IMR-90 (cell line): ENCODE measurements at regions not wholly inside any gene's neighbourhood (a gene's known extent, or its start where the extent isn't known, plus 50 kb on each side); places are given as distances from the start of the nearest gene placed in this dataset.
A peak's percentile ranks its signal among the peaks of the same experiment; 100 is the strongest.

Experiments used
- ATAC-seq: fragments of 200-7000 bp; cut with Tn5 transposase; 2 replicates; pipeline ENCODE4 v1.9.1; 2020; ENCODE audit warnings: low read depth, mild to moderate bottlenecking, moderate library complexity
- BruUV-seq: library from RNA; stranded (reverse); fragments of 400-500 nt; replicated peaks from 2 replicates; lab custom pipeline; 2021; lab: Mats Ljungman, UMichigan
- CTCF ChIA-PET: fragments of 300-600 bp; formaldehyde crosslinking; extraction: SDS; loops from one replicate; lab custom pipeline; 2021; ENCODE audit warnings: antibody characterized with exemption; lab: Yijun Ruan, JAX
- POLR2A ChIA-PET: fragments of 300-600 bp; sonication (Branson Sonifier 250); formaldehyde crosslinking; loops from one replicate; lab custom pipeline; 2022; ENCODE audit warnings: antibody characterized with exemption; ENCODE audit not compliant: unreplicated experiment; lab: Charles Lee
- DNase-seq: peaks from one replicate; pipeline ENCODE4 v3.0.0; 2013
- H2AFZ ChIP-seq: replicated peaks from 2 replicates; pipeline ENCODE3; 2013; ENCODE audit warnings: low read length, mild to moderate bottlenecking; ENCODE audit not compliant: poor library complexity
- H2AK5ac ChIP-seq: 2 replicates; pipeline ENCODE4 v1.6.1; 2013; ENCODE audit warnings: low read depth, low read length, inconsistent platforms
- H2AK9ac ChIP-seq: replicated peaks from 2 replicates; pipeline ENCODE3; 2013; ENCODE audit warnings: mild to moderate bottlenecking, low read depth, low read length, moderate library complexity; ENCODE audit not compliant: poor library complexity
- H2BK120ac ChIP-seq: 2 replicates; pipeline ENCODE4 v1.6.1; 2013; ENCODE audit warnings: low read depth, low read length, inconsistent platforms
- H2BK15ac ChIP-seq: 3 replicates; pipeline ENCODE4 v1.6.1; 2013; ENCODE audit warnings: low read depth, low read length, inconsistent platforms
- H2BK20ac ChIP-seq: 2 replicates; pipeline ENCODE4 v1.6.1; 2013; ENCODE audit warnings: low read depth, mild to moderate bottlenecking, inconsistent platforms, low read length, moderate library complexity
- H2BK5ac ChIP-seq: 2 replicates; pipeline ENCODE4 v1.6.1; 2013; ENCODE audit warnings: mild to moderate bottlenecking, low read depth, low read length, inconsistent platforms; ENCODE audit not compliant: poor library complexity, severe bottlenecking
- H3K14ac ChIP-seq: replicated peaks from 2 replicates; pipeline ENCODE4 v1.6.1; 2013; ENCODE audit warnings: low read depth, low read length, inconsistent platforms
- H3K18ac ChIP-seq: 2 replicates; pipeline ENCODE4 v1.6.1; 2013; ENCODE audit warnings: low read depth, low read length, control low read depth
- H3K23ac ChIP-seq: 2 replicates; pipeline ENCODE4 v1.6.1; 2013; ENCODE audit warnings: low read depth, low read length, inconsistent platforms
- H3K27ac ChIP-seq: 2 replicates; pipeline ENCODE4 v1.5.1; 2013; ENCODE audit warnings: mild to moderate bottlenecking, control low read depth, low read length; ENCODE audit not compliant: insufficient read depth
- H3K27me3 ChIP-seq: 2 replicates; pipeline ENCODE4 v1.6.1; 2013; ENCODE audit warnings: low read length; ENCODE audit not compliant: control insufficient read depth, insufficient read depth
- H3K36me3 ChIP-seq: 2 replicates; pipeline ENCODE4 v1.6.1; 2013; ENCODE audit warnings: low read length, mixed read lengths; ENCODE audit not compliant: control insufficient read depth, insufficient read depth
- H3K4ac ChIP-seq: 2 replicates; pipeline ENCODE4 v1.6.1; 2013; ENCODE audit warnings: low read depth, low read length, inconsistent platforms
- H3K4me1 ChIP-seq: 2 replicates; pipeline ENCODE4 v1.6.1; 2013; ENCODE audit warnings: low read length, mixed read lengths; ENCODE audit not compliant: control insufficient read depth, insufficient read depth
- H3K4me2 ChIP-seq: 2 replicates; pipeline ENCODE4 v1.6.1; 2013; ENCODE audit warnings: low read depth, mild to moderate bottlenecking, control low read depth, low read length, moderate library complexity
- H3K4me3 ChIP-seq: 2 replicates; pipeline ENCODE4 v1.5.1; 2013; ENCODE audit warnings: low read depth, mild to moderate bottlenecking, control low read depth, low read length, moderate library complexity; ENCODE audit not compliant: insufficient read depth
- H3K56ac ChIP-seq: 2 replicates; pipeline ENCODE4 v1.6.1; 2013; ENCODE audit warnings: low read length, inconsistent platforms; ENCODE audit not compliant: insufficient read depth; ENCODE audit errors: extremely low read depth
- H3K79me1 ChIP-seq, 2 experiments: 2 replicates each; pipeline ENCODE4 v1.6.1; 2013; ENCODE audit warnings: low read length in 2 of 2, inconsistent platforms in 1 of 2, low read depth in 1 of 2
- H3K9ac ChIP-seq: 2 replicates; pipeline ENCODE4 v1.6.1; 2013; ENCODE audit warnings: low read depth, low read length, control low read depth
- H3K9me1 ChIP-seq: 2 replicates; pipeline ENCODE4 v1.6.1; 2013; ENCODE audit warnings: low read length, inconsistent platforms; ENCODE audit not compliant: insufficient read depth
- H3K9me3 ChIP-seq: 2 replicates; pipeline ENCODE4 v1.6.1; 2013; ENCODE audit warnings: low read length; ENCODE audit not compliant: control insufficient read depth, insufficient read depth
- H4K20me1 ChIP-seq: 2 replicates; pipeline ENCODE4 v1.6.1; 2013; ENCODE audit warnings: low read length, inconsistent platforms; ENCODE audit not compliant: insufficient read depth
- H4K5ac ChIP-seq: 2 replicates; pipeline ENCODE4 v1.6.1; 2013; ENCODE audit warnings: mild to moderate bottlenecking, low read depth, low read length, control low read depth
- H4K8ac ChIP-seq, 2 experiments: 2 replicates each; pipeline ENCODE4 v1.6.1; 2013; ENCODE audit warnings: low read depth in 2 of 2, low read length in 2 of 2, control low read depth in 1 of 2, inconsistent platforms in 1 of 2
- H4K91ac ChIP-seq: 2 replicates; pipeline ENCODE4 v1.6.1; 2013; ENCODE audit warnings: low read depth, low read length, inconsistent platforms; ENCODE audit not compliant: insufficient read depth
- BHLHE40 ChIP-seq: fragments of 150-350 bp; IDR thresholded peaks from 2 replicates; pipeline ENCODE4 v1.6.1; 2016; ENCODE audit warnings: mild to moderate bottlenecking, low read depth, low read length
- CEBPB ChIP-seq: IDR thresholded peaks from 2 replicates; pipeline ENCODE4 v1.6.1; 2012; ENCODE audit warnings: low read depth, low read length, improper control_type of control experiment
- CHD1 ChIP-seq: IDR thresholded peaks from 2 replicates; pipeline ENCODE4 v1.6.1; 2012; ENCODE audit warnings: low read depth, low read length, improper control_type of control experiment
- ELK1 ChIP-seq: fragments of 150-350 bp; IDR thresholded peaks from 2 replicates; pipeline ENCODE4 v1.6.1; 2016; ENCODE audit warnings: low read depth, mild to moderate bottlenecking, low read length, moderate library complexity, borderline replicate concordance
- FOS ChIP-seq: fragments of 150-350 bp; IDR thresholded peaks from 2 replicates; pipeline ENCODE4 v1.6.1; 2016; ENCODE audit warnings: low read depth, low read length
- MAFK ChIP-seq: IDR thresholded peaks from 2 replicates; pipeline ENCODE4 v1.6.1; 2012; ENCODE audit warnings: low read depth, low read length, improper control_type of control experiment
- MAZ ChIP-seq: IDR thresholded peaks from 2 replicates; pipeline ENCODE4 v1.6.1; 2012; ENCODE audit warnings: low read depth, mild to moderate bottlenecking, low read length, improper control_type of control experiment, moderate library complexity, borderline replicate concordance
- MXI1 ChIP-seq: IDR thresholded peaks from 2 replicates; pipeline ENCODE4 v1.6.1; 2012; ENCODE audit warnings: low read depth, mild to moderate bottlenecking, low read length, moderate library complexity, borderline replicate concordance
- NFE2L2 ChIP-seq: fragments of 150-350 bp; IDR thresholded peaks from 2 replicates; pipeline ENCODE4 v1.6.1; 2016; ENCODE audit warnings: low read depth, mild to moderate bottlenecking, low read length
- POLR2A ChIP-seq: IDR thresholded peaks from 2 replicates; pipeline ENCODE4 v1.6.1; 2012; ENCODE audit warnings: mild to moderate bottlenecking, low read depth, low read length
- RAD21 ChIP-seq: IDR thresholded peaks from 2 replicates; pipeline ENCODE4 v1.6.1; 2012; ENCODE audit warnings: low read length, improper control_type of control experiment
- RCOR1 ChIP-seq: IDR thresholded peaks from 2 replicates; pipeline ENCODE4 v1.6.1; 2012; ENCODE audit warnings: mild to moderate bottlenecking, low read length, improper control_type of control experiment; ENCODE audit not compliant: insufficient replicate concordance
- RFX5 ChIP-seq: IDR thresholded peaks from 2 replicates; pipeline ENCODE4 v1.8.0; 2012; ENCODE audit warnings: low read depth, mild to moderate bottlenecking, low read length, moderate library complexity
- SMC3 ChIP-seq: fragments of 150-350 bp; IDR thresholded peaks from 2 replicates; pipeline ENCODE4 v1.6.1; 2016; ENCODE audit warnings: low read depth, mild to moderate bottlenecking, antibody characterized with exemption, low read length, moderate library complexity
- USF2 ChIP-seq: fragments of 150-350 bp; IDR thresholded peaks from 2 replicates; pipeline ENCODE4 v1.6.1; 2017; ENCODE audit warnings: mild to moderate bottlenecking, antibody characterized with exemption, low read length, low read depth
- WGBS, 2 experiments: methylation state at CpG; one replicate each; pipeline versions ENCODE4 v1.1.5 to v1.1.7; 2013; ENCODE audit warnings: missing lambda C conversion rate in 2 of 2; ENCODE audit not compliant: insufficient read length in 1 of 2; ENCODE audit errors: extremely low coverage in 2 of 2; 5-methylcytosine and 5-hydroxymethylcytosine counted together
- dilution Hi-C: fragments of 300-500 bp; cut with HindIII; formaldehyde crosslinking; loops from one replicate; pipeline ENCODE4 v1.14.3; 2018; ENCODE audit warnings: low sequenced_read_pairs; ENCODE audit not compliant: unreplicated experiment
- in situ Hi-C: fragments of 300-500 bp; cut with MboI; formaldehyde crosslinking; loops from 3 replicates; pipeline ENCODE4 v1.14.3; 2019; ENCODE audit warnings: low sequenced_read_pairs, inconsistent platforms, mixed read lengths
- intact Hi-C: fragments of 100-400 bp; cut with micrococcal nuclease; formaldehyde crosslinking; loops from 2 replicates; pipeline ENCODE4 v1.10.0; 2022
- TF ChIP-seq, protein P1 (sequence below): conservative IDR thresholded peaks from 2 replicates; pipeline ENCODE4 v1.5.1; 2012; ENCODE audit warnings: mild to moderate bottlenecking, low read depth, low read length, improper control_type of control experiment

DNA sequence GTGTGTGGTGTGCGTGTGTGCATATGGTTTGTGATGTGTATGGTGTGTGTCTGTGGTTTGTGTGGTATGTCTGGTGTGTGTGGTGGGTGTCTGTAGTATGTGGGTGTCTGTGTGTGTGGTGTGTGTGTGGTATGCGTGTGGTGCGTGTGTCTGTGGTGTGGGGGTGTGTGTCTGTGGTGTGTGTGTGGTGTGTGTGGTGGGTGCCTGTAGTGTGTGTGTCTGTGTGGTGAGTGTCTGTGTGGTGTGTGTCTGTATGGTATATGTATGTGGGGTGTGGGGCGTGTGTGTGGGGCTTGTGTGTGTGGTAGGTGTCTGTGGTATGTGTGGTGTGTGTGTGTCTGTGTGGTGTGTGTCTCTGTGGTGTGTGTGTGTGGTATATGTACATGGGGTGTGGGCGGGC, 300.7 kb downstream of the TEX29 start:
- intact Hi-C loops: no loop called here

More for the DNA sequence above, 300.7 kb downstream of the TEX29 start:
- no peak overlapping the region for H3K56ac ChIP-seq
- no peak overlapping the region for H3K4ac ChIP-seq
- no TSS peak for BruUV-seq
- no peaks in the 10 kb centered on the region for H3K27me3 ChIP-seq
- H2AFZ ChIP-seq: no peak overlapping the region
- no peak overlapping the region for H2BK15ac ChIP-seq
- H4K20me1 ChIP-seq: no peaks in the 10 kb centered on the region
- peak overlapping the region; percentile 82 for H2BK5ac ChIP-seq
- ATAC-seq (no peak), DNase-seq (no peak)
- POLR2A ChIA-PET: no interaction called here
- TF ChIP-seq, protein P1, sequence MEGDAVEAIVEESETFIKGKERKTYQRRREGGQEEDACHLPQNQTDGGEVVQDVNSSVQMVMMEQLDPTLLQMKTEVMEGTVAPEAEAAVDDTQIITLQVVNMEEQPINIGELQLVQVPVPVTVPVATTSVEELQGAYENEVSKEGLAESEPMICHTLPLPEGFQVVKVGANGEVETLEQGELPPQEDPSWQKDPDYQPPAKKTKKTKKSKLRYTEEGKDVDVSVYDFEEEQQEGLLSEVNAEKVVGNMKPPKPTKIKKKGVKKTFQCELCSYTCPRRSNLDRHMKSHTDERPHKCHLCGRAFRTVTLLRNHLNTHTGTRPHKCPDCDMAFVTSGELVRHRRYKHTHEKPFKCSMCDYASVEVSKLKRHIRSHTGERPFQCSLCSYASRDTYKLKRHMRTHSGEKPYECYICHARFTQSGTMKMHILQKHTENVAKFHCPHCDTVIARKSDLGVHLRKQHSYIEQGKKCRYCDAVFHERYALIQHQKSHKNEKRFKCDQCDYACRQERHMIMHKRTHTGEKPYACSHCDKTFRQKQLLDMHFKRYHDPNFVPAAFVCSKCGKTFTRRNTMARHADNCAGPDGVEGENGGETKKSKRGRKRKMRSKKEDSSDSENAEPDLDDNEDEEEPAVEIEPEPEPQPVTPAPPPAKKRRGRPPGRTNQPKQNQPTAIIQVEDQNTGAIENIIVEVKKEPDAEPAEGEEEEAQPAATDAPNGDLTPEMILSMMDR: no peak
- TF ChIP-seq ELK1 (no peak), SMC3 (no peak), RCOR1 (no peak), FOS (no peak), BHLHE40 (no peak), CEBPB (no peak), USF2 (no peak), RAD21 (no peak), POLR2A (no peak), CHD1 (no peak), RFX5 (no peak), MAFK (no peak), NFE2L2 (no peak), MXI1 (no peak), MAZ (no peak)
- CTCF ChIA-PET: no interaction called here
- no peaks in the 10 kb centered on the region for H3K79me1 ChIP-seq
- H3K27ac ChIP-seq: no peak overlapping the region
- WGBS, 2 experiments: 66% methylated on average over 3 of the region's 5 CpGs; no CpG with 5 or more reads in 1 of the 2 experiments
- H3K4me2 ChIP-seq: no peak overlapping the region
- H2AK9ac ChIP-seq: no peak overlapping the region
- H3K4me1 ChIP-seq: no peaks in the 10 kb centered on the region
- H3K18ac ChIP-seq: no peak overlapping the region
- H3K36me3 ChIP-seq: no peaks in the 10 kb centered on the region
- H3K4me3 ChIP-seq: no peak overlapping the region
- in situ Hi-C loops: no loop called here
- H4K8ac ChIP-seq: no peak overlapping the region
- H3K14ac ChIP-seq: no peak overlapping the region
- H3K23ac ChIP-seq: no peak overlapping the region
- peaks cover 39% of the 10 kb centered on the region for H3K9me3 ChIP-seq
- no peak overlapping the region for H2BK120ac ChIP-seq
- no peak overlapping the region for H2BK20ac ChIP-seq
- no peak overlapping the region for H4K91ac ChIP-seq
- no peak overlapping the region for H2AK5ac ChIP-seq
- no peaks in the 10 kb centered on the region for H3K9me1 ChIP-seq
- H3K9ac ChIP-seq: no peak overlapping the region
- dilution Hi-C loops: no loop called here
- H4K5ac ChIP-seq: no peak overlapping the region
